Cardiac fibroblast (primary cell): ENCODE measurements at regions not wholly inside any gene's neighbourhood (a gene's known extent, or its start where the extent isn't known, plus 50 kb on each side); places are given as distances from the start of the nearest gene placed in this dataset.

ENCODE experiments used
- DNase-seq, 2 donors: peaks; one replicate each; pipeline versions ENCODE4 v3.0.0 to v3.0.0-alpha.2; 2010; ENCODE audit warnings: low read depth in 2 of 2
- H3K4me3 ChIP-seq, 2 donors: replicated peaks in 1 of 2; 1 replicate in 1 of 2; 2 replicates in 1 of 2; pipeline ENCODE4 v1.5.1; 2011; ENCODE audit warnings: low read depth in 2 of 2, low read length in 2 of 2, mild to moderate bottlenecking in 2 of 2, moderate library complexity in 1 of 2
- TF ChIP-seq, protein P1 (sequence below): IDR thresholded peaks from one replicate; pipeline ENCODE4 v1.5.1; 2011; ENCODE audit warnings: low read depth, mild to moderate bottlenecking, low read length, inconsistent platforms

DNA sequence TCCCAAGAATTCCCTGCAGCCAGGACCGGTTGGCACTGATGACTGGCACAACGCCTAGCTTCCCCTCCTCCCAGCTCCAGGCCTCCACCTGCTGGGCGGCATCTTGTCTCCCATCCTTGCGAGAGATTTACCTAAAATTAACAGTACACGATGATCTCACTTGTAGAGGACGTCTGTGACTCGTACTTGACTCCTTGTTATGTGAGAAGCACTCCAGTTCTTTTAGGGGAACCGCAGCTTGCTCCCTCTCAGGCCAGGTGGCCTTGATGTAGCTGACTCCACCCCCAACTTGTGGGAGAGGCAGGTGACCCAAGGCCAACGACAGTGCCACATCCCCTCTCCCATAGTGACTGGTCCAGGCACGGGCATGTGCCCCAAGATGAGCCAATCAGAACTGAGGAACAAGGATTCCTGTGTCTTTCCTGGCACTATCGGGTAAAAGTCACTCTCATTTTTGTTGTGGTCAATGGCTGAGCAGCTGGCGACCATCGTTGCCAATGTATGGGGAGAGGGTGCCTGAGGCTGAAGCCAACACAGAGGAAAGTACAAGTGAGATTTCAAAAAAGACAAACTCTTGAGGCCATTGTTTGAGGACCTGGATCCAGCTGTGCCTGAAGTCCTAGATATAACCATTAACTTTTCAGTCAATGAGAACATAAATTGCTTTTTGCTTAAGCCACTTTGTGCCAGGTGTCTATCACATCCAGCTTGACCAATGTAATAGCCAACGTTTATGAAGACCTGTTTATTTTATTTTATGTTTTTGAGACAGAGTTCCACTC is 208.7 kb downstream of the RBM19 start:
- TF ChIP-seq, protein P1, sequence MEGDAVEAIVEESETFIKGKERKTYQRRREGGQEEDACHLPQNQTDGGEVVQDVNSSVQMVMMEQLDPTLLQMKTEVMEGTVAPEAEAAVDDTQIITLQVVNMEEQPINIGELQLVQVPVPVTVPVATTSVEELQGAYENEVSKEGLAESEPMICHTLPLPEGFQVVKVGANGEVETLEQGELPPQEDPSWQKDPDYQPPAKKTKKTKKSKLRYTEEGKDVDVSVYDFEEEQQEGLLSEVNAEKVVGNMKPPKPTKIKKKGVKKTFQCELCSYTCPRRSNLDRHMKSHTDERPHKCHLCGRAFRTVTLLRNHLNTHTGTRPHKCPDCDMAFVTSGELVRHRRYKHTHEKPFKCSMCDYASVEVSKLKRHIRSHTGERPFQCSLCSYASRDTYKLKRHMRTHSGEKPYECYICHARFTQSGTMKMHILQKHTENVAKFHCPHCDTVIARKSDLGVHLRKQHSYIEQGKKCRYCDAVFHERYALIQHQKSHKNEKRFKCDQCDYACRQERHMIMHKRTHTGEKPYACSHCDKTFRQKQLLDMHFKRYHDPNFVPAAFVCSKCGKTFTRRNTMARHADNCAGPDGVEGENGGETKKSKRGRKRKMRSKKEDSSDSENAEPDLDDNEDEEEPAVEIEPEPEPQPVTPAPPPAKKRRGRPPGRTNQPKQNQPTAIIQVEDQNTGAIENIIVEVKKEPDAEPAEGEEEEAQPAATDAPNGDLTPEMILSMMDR = no peak
- no peak for DNase-seq
- H3K4me3 ChIP-seq = no peak overlapping the region

DNA sequence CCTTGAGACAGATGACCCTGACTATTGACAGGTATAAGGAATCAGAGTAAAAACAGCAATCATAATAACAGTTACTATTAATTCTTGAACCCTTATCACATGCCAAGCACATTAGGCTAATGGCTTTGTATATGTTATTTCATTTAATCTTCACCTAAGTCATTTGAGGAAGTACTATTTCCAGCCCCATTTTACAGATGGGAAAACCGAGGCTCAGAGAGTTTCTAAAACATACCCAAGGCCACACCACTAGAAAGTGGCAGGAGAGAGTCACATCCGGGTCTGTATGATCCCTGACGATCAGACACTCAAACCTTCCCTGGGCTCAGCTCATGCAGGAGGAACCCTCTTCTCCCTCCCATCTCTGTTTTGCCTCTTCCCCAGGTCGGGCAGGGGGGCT is 209.5 kb downstream of the RBM19 start:
- TF ChIP-seq, protein P1 = no peak
- no peak overlapping the region for H3K4me3 ChIP-seq
- no peak for DNase-seq

DNA sequence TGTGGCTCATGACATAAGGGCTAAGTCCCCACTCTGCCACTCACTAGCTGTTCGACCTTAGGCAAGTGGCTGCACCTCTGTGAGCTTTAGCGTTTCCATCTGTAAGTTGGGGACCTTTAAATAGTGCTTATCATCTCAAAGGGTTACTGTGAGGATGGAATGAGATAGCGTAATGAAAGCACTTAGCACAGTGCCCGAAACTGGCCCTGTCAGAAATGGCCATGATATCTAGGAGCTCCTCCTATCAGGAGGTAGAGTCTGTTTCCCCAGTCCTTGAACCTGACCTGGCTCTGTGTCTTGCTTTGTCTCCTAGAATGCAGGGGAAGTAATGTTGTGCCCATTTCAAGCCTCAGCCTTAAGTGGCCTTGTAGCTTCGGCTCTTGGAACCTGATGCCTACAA is 211.0 kb downstream of the RBM19 start:
- DNase-seq = no peak
- no peak overlapping the region for H3K4me3 ChIP-seq
- TF ChIP-seq, protein P1 = no peak

DNA sequence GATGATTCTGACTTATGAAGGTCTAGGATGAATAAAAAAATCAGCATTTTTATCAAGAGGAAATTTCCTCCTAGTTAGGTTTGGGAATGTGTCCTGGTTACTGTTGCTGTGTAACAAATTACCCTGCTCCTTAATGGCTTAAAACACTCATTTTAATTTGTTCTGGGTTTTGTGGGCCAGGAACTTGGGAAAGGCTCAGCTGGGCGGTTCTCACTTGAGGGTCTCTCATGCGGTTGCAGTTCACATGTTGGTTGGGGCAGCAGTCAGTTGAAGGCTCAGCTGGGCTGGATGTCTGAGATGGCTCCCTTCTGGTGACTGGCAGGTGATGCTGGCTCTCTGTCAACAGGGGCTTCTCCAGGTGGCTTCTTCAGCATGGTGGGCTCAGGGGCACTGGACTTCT is 214.6 kb downstream of the RBM19 start:
- H3K4me3 ChIP-seq = no peak overlapping the region
- DNase-seq = no peak
- TF ChIP-seq, protein P1 = no peak

DNA sequence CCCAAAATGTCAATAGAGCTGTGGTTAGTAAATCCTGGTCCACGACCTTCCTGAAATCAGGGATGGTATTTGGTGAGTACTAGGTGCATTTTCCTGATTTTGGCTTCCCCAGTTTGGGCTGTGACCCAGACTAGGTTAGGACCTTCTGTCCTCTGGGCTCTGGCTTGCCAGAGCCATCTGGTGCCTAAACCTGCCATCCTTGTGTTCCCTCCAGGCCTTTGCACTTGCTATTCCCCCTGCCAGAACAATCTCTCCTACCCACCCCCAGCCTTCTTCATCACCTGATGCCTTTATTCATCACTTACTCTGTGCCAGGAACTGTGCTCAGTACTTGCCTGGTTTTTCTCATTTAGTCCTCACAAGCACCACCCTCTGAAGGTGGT is 216.7 kb downstream of the RBM19 start:
- no peak for DNase-seq
- no peak overlapping the region for H3K4me3 ChIP-seq
- TF ChIP-seq, protein P1 = no peak

DNA sequence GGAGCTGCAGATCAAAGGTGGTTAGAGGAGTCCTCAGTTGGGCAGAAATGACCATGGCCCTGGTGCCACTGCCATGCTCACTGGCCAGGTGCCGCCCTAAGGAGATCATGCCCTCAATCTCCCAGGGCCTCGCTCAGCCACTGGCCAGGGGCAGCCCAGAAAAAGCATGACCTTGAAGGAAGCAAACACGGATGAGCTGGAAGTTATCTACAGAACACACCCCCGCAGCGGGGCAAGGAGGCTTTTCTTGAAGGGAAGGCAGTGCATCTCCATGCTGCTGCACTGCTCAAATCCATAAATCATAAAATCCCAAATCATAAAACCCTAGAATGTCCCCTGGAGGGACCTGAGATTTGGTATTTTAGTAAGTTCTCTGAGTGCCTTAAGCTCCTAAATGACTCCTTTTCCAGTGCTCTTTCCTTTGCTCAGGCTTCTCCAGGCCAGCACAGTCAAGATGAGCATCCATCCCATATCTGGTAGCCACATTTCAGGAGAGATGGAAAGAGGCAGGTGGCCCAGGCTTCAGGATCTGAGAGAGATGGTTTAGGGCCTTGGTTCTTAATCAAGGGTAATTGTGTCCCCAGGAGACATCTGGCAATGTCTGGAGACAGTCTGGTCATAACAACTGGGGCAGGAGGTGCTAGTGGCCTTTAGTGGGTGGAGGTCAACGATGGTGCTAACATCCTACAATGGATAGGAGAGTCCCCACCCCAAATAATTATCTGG is 217.3 kb downstream of the RBM19 start:
- H3K4me3 ChIP-seq = no peak overlapping the region
- TF ChIP-seq, protein P1 = no peak
- DNase-seq = no peak

DNA sequence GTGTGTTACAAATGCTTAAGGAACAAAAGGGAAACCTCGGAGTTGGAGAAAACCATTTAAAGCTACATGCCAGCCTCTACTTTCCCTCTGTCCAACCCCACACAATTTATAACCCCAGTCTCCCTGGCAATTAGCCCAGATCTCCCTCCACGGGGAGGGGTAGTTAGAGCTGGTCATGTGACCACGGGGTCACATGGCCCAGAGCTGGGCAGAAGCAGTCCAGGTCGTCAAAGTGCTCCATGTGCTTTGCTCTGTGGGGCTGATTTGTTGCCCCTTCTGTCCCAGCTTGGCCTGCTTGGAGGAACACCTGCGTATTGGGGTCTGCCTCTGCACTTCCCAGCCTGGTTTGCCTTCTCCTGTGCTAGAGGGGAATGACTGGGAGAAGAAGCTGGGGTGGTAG is 219.1 kb downstream of the RBM19 start:
- no peak overlapping the region for H3K4me3 ChIP-seq
- TF ChIP-seq, protein P1 = no peak
- no peak for DNase-seq
